Ishikawa (cell line): ENCODE measurements at regions not wholly inside any gene's neighbourhood (a gene's known extent, or its start where the extent isn't known, plus 50 kb on each side); places are given as distances from the start of the nearest gene placed in this dataset.

ENCODE experiments used
- CEBPB ChIP-seq: IDR thresholded peaks from 2 replicates; pipeline ENCODE4 v1.6.1; 2012
- CREB1 ChIP-seq: IDR thresholded peaks from 2 replicates; pipeline ENCODE4 v1.6.1; 2012; ENCODE audit warnings: low read depth
- EGR1 ChIP-seq: IDR thresholded peaks from 2 replicates; pipeline ENCODE4 v1.6.1; 2012
- EP300 ChIP-seq: IDR thresholded peaks from 2 replicates; pipeline ENCODE4 v1.6.1; 2012; ENCODE audit warnings: borderline replicate concordance
- FOXM1 ChIP-seq: IDR thresholded peaks from 2 replicates; pipeline ENCODE4 v1.6.1; 2012; ENCODE audit warnings: low read depth, borderline replicate concordance
- NFIC ChIP-seq: IDR thresholded peaks from 2 replicates; pipeline ENCODE4 v1.6.1; 2012
- RAD21 ChIP-seq: IDR thresholded peaks from 2 replicates; pipeline ENCODE4 v1.6.1; 2012; ENCODE audit warnings: low read depth
- REST ChIP-seq: IDR thresholded peaks from 2 replicates; pipeline ENCODE4 v1.6.1; 2012; ENCODE audit warnings: low read depth, mild to moderate bottlenecking
- TAF1 ChIP-seq: IDR thresholded peaks from 2 replicates; pipeline ENCODE4 v1.6.1; 2012; ENCODE audit warnings: low read depth, mild to moderate bottlenecking
- TCF12 ChIP-seq: IDR thresholded peaks from 2 replicates; pipeline ENCODE4 v1.6.1; 2012; ENCODE audit warnings: low read depth
- TEAD4 ChIP-seq: IDR thresholded peaks from 2 replicates; pipeline ENCODE4 v1.6.1; 2012
- USF1 ChIP-seq: IDR thresholded peaks from 2 replicates; pipeline ENCODE4 v1.6.1; 2012
- YY1 ChIP-seq: IDR thresholded peaks from 2 replicates; pipeline ENCODE4 v1.6.1; 2012; ENCODE audit warnings: low read depth
- ZBTB7A ChIP-seq: IDR thresholded peaks from 2 replicates; pipeline ENCODE4 v1.6.1; 2012; ENCODE audit warnings: low read depth
- TF ChIP-seq, protein P1 (sequence below): IDR thresholded peaks from 2 replicates; pipeline ENCODE4 v1.6.1; 2012

DNA sequence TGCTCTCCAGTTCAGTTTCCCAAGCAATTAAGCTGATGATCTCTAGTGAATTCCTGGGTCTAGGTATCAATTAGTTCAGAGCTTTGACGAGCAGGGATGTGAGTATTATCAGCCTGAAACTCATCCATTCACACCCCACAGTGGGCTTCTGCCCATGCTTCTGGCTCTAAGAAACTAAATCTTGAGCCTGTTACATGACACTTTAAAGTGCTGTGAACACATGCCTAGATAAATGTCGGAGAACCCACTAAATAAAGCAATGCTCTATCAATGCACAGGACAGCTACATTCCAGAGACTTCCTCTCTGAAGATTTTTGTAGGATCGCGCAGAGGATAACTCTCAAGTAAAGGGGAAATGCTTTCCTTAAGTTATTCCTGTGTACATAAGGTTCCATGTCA, 356.5 kb upstream of the TNP1 start:
- TF ChIP-seq, protein P1, sequence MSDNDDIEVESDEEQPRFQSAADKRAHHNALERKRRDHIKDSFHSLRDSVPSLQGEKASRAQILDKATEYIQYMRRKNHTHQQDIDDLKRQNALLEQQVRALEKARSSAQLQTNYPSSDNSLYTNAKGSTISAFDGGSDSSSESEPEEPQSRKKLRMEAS: no peak
- TF ChIP-seq EP300 (no peak), TAF1 (no peak), ZBTB7A (no peak), CEBPB (no peak), REST (no peak), EGR1 (no peak), USF1 (no peak), YY1 (no peak), RAD21 (no peak), NFIC (no peak), FOXM1 (no peak), TCF12 (no peak)

- TF ChIP-seq FOXM1: no peak
- no peak for TF ChIP-seq TEAD4
- TF ChIP-seq RAD21: no peak
- TF ChIP-seq NFIC: no peak
- no peak for TF ChIP-seq CREB1
- TF ChIP-seq EP300: no peak
- no peak for TF ChIP-seq YY1
- TF ChIP-seq TCF12: no peak
- TF ChIP-seq CEBPB: no peak
- TF ChIP-seq, protein P1: no peak
- TF ChIP-seq USF1: no peak
Observed at GRCh38 chr2:217215877-217216276, 356.0 kb upstream of the TNP1 start.

- no peak for TF ChIP-seq EGR1
- no peak for TF ChIP-seq CEBPB
- no peak for TF ChIP-seq TEAD4
- TF ChIP-seq TCF12: no peak
- TF ChIP-seq FOXM1: no peak
- no peak for TF ChIP-seq NFIC
- TF ChIP-seq USF1: no peak
- TF ChIP-seq ZBTB7A: no peak
- TF ChIP-seq YY1: no peak
- no peak for TF ChIP-seq CREB1
- TF ChIP-seq TAF1: no peak
- TF ChIP-seq, protein P1: no peak
- no peak for TF ChIP-seq EP300
- no peak for TF ChIP-seq REST
- TF ChIP-seq RAD21: no peak
Observed at GRCh38 chr2:217208867-217209266, 349.0 kb upstream of the TNP1 start.

GRCh38 chr2:217207699-217208010, 347.8 kb upstream of the TNP1 start:
- TF ChIP-seq CREB1: no peak
- TF ChIP-seq TCF12: no peak
- no peak for TF ChIP-seq ZBTB7A
- no peak for TF ChIP-seq USF1
- no peak for TF ChIP-seq EP300
- TF ChIP-seq NFIC: no peak
- TF ChIP-seq YY1: no peak
- no peak for TF ChIP-seq REST
- TF ChIP-seq, protein P1: no peak
- TF ChIP-seq TAF1: no peak
- TF ChIP-seq RAD21: no peak
- no peak for TF ChIP-seq FOXM1
- no peak for TF ChIP-seq CEBPB
